Bronchial epithelial cell (primary cell): ENCODE measurements at regions not wholly inside any gene's neighbourhood (a gene's known extent, or its start where the extent isn't known, plus 50 kb on each side); places are given as distances from the start of the nearest gene placed in this dataset.

Experiments
- DNase-seq: peaks from one replicate; pipeline ENCODE4 v3.0.0-alpha.2; 2010; ENCODE audit warnings: low read depth
- FAIRE-seq: peaks from 2 replicates; lab custom pipeline; 2011; peaks lifted over from hg19 to GRCh38; lab: Jason Lieb, UNC
- H3K27me3 ChIP-seq: 2 replicates; pipeline ENCODE4 v1.5.1; 2011; ENCODE audit warnings: low read length; ENCODE audit not compliant: control insufficient read depth, insufficient read depth
- H3K36me3 ChIP-seq: 2 replicates; pipeline ENCODE4 v1.5.1; 2011; ENCODE audit warnings: low read length; ENCODE audit not compliant: control insufficient read depth, insufficient read depth
- H3K4me3 ChIP-seq: 2 replicates; pipeline ENCODE4 v1.5.1; 2011; ENCODE audit warnings: mild to moderate bottlenecking, low read depth, low read length, control low read depth
- TF ChIP-seq, protein P1 (sequence below): IDR thresholded peaks from 2 replicates; pipeline ENCODE4 v1.5.1; 2011; ENCODE audit warnings: mild to moderate bottlenecking, moderate library complexity, low read length, control low read depth, inconsistent platforms; ENCODE audit not compliant: insufficient read depth, severe bottlenecking

GRCh38 chr1:213669964-213670691 lies 317.6 kb upstream of the PROX1 start:
- Histone ChIP-seq H3K4me3 (no peak overlapping the region), H3K27me3 (no peaks in the 10 kb centered on the region), H3K36me3 (no peaks in the 10 kb centered on the region)
- DNase-seq = no peak
- no peak for FAIRE-seq
- TF ChIP-seq, protein P1, sequence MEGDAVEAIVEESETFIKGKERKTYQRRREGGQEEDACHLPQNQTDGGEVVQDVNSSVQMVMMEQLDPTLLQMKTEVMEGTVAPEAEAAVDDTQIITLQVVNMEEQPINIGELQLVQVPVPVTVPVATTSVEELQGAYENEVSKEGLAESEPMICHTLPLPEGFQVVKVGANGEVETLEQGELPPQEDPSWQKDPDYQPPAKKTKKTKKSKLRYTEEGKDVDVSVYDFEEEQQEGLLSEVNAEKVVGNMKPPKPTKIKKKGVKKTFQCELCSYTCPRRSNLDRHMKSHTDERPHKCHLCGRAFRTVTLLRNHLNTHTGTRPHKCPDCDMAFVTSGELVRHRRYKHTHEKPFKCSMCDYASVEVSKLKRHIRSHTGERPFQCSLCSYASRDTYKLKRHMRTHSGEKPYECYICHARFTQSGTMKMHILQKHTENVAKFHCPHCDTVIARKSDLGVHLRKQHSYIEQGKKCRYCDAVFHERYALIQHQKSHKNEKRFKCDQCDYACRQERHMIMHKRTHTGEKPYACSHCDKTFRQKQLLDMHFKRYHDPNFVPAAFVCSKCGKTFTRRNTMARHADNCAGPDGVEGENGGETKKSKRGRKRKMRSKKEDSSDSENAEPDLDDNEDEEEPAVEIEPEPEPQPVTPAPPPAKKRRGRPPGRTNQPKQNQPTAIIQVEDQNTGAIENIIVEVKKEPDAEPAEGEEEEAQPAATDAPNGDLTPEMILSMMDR = no peak

GRCh38 chr1:213670692-213671023 lies 317.1 kb upstream of the PROX1 start:
- TF ChIP-seq, protein P1 = no peak
- Histone ChIP-seq H3K36me3 (no peaks in the 10 kb centered on the region), H3K27me3 (no peaks in the 10 kb centered on the region), H3K4me3 (no peak overlapping the region)
- DNase-seq (no peak), FAIRE-seq (no peak)

GRCh38 chr1:213675043-213675442 lies 312.7 kb upstream of the PROX1 start:
- no peak overlapping the region for H3K4me3 ChIP-seq
- FAIRE-seq = no peak

DNA sequence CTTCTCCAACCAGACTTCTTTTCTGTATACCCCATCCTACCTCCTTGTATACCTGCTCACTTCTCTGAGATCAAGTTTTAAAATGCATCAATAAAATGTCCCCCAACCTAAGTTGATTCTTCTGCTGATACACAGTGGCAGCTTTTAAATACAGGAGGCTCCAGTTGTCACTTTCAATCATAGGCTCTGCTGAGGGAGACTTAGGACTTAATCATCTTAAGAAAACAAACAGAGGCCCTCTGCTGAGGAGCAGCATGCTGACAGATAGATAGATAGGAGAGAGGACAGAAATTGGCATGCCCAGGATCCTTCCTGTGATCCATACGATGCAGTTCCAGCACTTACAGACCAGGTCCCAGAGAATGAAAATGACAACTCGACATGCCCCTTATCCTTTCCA lies 311.0 kb upstream of the PROX1 start:
- no peak for FAIRE-seq
- Histone ChIP-seq H3K36me3 (no peaks in the 10 kb centered on the region), H3K27me3 (no peaks in the 10 kb centered on the region), H3K4me3 (no peak overlapping the region)
- TF ChIP-seq, protein P1 = no peak
- DNase-seq = no peak

More at GRCh38 chr1:213675043-213675442, 312.7 kb upstream of the PROX1 start:
- TF ChIP-seq, protein P1 = no peak
- H3K27me3 ChIP-seq = no peaks in the 10 kb centered on the region
- DNase-seq = no peak
- H3K36me3 ChIP-seq = no peaks in the 10 kb centered on the region

GRCh38 chr1:213678348-213678747 lies 309.4 kb upstream of the PROX1 start:
- TF ChIP-seq, protein P1 = no peak
- Histone ChIP-seq H3K27me3 (no peaks in the 10 kb centered on the region), H3K4me3 (no peak overlapping the region), H3K36me3 (no peaks in the 10 kb centered on the region)
- FAIRE-seq (no peak), DNase-seq (no peak)

DNA sequence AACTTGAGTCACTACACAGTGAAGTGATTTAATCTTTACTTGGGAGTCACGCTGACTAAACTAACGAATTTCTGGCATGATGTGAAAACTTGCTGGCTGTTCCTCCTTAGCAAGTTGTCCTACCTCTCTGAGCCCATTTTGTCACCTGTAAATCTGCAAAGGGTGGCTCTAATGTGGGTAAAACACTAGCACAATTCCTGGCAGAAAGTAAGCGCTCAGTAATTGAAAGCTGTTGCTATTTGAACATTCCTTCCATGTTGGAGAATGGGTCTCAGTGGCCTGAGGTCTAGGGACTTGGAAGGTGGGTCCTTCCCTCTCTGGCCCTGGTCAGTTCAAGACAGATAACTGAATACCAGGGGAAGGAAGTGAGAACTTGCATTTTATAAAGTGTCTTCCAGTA lies 309.0 kb upstream of the PROX1 start:
- DNase-seq (no peak), FAIRE-seq (no peak)
- H3K36me3 ChIP-seq = no peaks in the 10 kb centered on the region
- TF ChIP-seq, protein P1 = no peak
- no peaks in the 10 kb centered on the region for H3K27me3 ChIP-seq
- H3K4me3 ChIP-seq = no peak overlapping the region
